ENCODE measurements at regions not wholly inside any gene's neighbourhood (a gene's known extent, or its start where the extent isn't known, plus 50 kb on each side); places are given as distances from the start of the nearest gene placed in this dataset.
A peak's percentile ranks its signal among the peaks of the same experiment; 100 is the strongest.

DNA sequence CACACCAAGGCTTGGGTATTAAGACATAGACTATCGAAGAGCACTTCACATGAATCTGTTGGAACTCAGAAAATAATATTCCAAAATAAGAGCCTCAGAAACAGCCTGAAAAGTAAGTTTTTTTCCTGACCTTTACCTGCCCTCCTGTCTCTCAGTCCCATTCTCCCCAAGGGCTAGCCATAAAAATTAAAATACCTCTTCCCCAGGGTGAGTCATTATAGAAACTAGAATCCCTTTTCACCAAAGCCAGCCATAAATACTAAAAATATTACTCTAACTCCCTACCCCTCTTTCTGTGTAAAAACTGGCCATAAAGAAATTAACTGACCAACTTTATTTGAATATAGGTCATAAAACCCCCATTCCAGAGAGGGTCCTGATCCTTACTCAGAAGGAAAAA is 87.9 kb upstream of the TMEM106B start:
- 81% methylated on average over 1 of the region's 1 CpG for WGBS
- H3K4me1 ChIP-seq (ENCODE audit: control insufficient read depth, insufficient read depth, low read depth, low read length) = no peaks in the 10 kb centered on the region
- no peak overlapping the region for H2AFZ ChIP-seq (ENCODE audit: low read depth, low read length)
- no peaks in the 10 kb centered on the region for H3K36me3 ChIP-seq (ENCODE audit: control insufficient read depth in 1 of 2, insufficient read depth in 2 of 2, low read depth in 1 of 2, low read length in 2 of 2)
- no peak overlapping the region for H3K4me2 ChIP-seq (ENCODE audit: low read length, poor library complexity, severe bottlenecking)
- H2BK15ac ChIP-seq (ENCODE audit: low read depth, poor library complexity, severe bottlenecking) = no peak overlapping the region
- H3K23ac ChIP-seq (ENCODE audit: low read length in 2 of 2) = no peak overlapping the region
- no peak overlapping the region for H3K27ac ChIP-seq (ENCODE audit: low read length, poor library complexity, severe bottlenecking)
- H3K79me1 ChIP-seq (replicated peaks; ENCODE audit: low read length, poor library complexity, severe bottlenecking) = no peaks in the 10 kb centered on the region
- no peak for DNase-seq
- H2BK5ac ChIP-seq (ENCODE audit: low read depth, low read length, poor library complexity, severe bottlenecking) = no peak overlapping the region
- H3K9ac ChIP-seq (ENCODE audit: low read length) = no peak overlapping the region
- no peaks in the 10 kb centered on the region for H3K9me3 ChIP-seq (ENCODE audit: control insufficient read depth, low read length)
- no peak overlapping the region for H3K4ac ChIP-seq (ENCODE audit: low read depth in 1 of 2, low read length in 2 of 2)
- H2BK120ac ChIP-seq (ENCODE audit: low read depth, low read length) = no peak overlapping the region
- H4K91ac ChIP-seq (ENCODE audit: low read length) = no peak overlapping the region
- no peak overlapping the region for H2BK12ac ChIP-seq (ENCODE audit: low read length in 2 of 2)
- H3K27me3 ChIP-seq (ENCODE audit: control insufficient read depth in 1 of 2, insufficient read depth in 1 of 2, low read length in 2 of 2) = no peaks in the 10 kb centered on the region
- H4K8ac ChIP-seq (ENCODE audit: low read length) = no peak overlapping the region
- no peak overlapping the region for H3K14ac ChIP-seq (ENCODE audit: low read length in 2 of 2)
- no peak overlapping the region for H2AK5ac ChIP-seq (ENCODE audit: low read length, severe bottlenecking)
- H3K4me3 ChIP-seq (ENCODE audit: insufficient read depth in 1 of 2, low read depth in 1 of 2, low read length in 2 of 2) = no peak overlapping the region
- no peak overlapping the region for H3K18ac ChIP-seq (ENCODE audit: low read depth in 1 of 2, low read length in 2 of 2)

DNA sequence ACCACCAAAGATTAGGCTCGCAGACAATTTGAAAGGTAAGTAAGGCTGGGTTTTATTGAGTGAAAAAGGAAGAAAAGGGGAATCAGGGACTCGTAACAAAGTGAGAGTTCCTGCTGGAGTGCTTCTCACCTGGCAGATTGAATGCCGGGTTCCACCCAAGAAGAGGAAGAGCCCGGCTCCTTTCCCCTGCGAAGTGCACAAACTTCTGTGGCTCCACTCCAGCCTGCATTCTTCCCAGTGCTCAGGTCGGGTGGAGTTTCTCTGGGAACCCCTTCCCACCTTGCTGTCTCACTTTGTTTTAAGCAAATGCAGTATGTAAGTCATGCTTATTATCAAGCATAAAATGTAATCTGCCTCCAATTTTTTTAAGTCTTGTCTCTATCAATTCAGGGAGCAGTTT is 87.1 kb upstream of the TMEM106B start:
- Histone ChIP-seq H3K4me3 (ENCODE audit: insufficient read depth in 1 of 2, low read depth in 1 of 2, low read length in 2 of 2) (no peak overlapping the region), H3K23ac (ENCODE audit: low read length in 2 of 2) (no peak overlapping the region), H3K14ac (ENCODE audit: low read length in 2 of 2) (no peak overlapping the region), H3K4ac (ENCODE audit: low read depth in 1 of 2, low read length in 2 of 2) (no peak overlapping the region), H3K27ac (ENCODE audit: low read length, poor library complexity, severe bottlenecking) (no peak overlapping the region), H3K79me1 (replicated peaks; ENCODE audit: low read length, poor library complexity, severe bottlenecking) (no peaks in the 10 kb centered on the region), H2BK5ac (ENCODE audit: low read depth, low read length, poor library complexity, severe bottlenecking) (no peak overlapping the region), H3K18ac (ENCODE audit: low read depth in 1 of 2, low read length in 2 of 2) (no peak overlapping the region), H3K4me2 (ENCODE audit: low read length, poor library complexity, severe bottlenecking) (no peak overlapping the region), H3K27me3 (ENCODE audit: control insufficient read depth in 1 of 2, insufficient read depth in 1 of 2, low read length in 2 of 2) (no peaks in the 10 kb centered on the region), H3K36me3 (ENCODE audit: control insufficient read depth in 1 of 2, insufficient read depth in 2 of 2, low read depth in 1 of 2, low read length in 2 of 2) (no peaks in the 10 kb centered on the region), H2BK15ac (ENCODE audit: low read depth, poor library complexity, severe bottlenecking) (no peak overlapping the region), H2AK5ac (ENCODE audit: low read length, severe bottlenecking) (no peak overlapping the region), H4K8ac (ENCODE audit: low read length) (no peak overlapping the region), H3K9me3 (ENCODE audit: control insufficient read depth, low read length) (no peaks in the 10 kb centered on the region), H3K4me1 (ENCODE audit: control insufficient read depth, insufficient read depth, low read depth, low read length) (no peaks in the 10 kb centered on the region), H3K9ac (ENCODE audit: low read length) (no peak overlapping the region), H2BK12ac (ENCODE audit: low read length in 2 of 2) (no peak overlapping the region), H2BK120ac (ENCODE audit: low read depth, low read length) (no peak overlapping the region), H2AFZ (ENCODE audit: low read depth, low read length) (no peak overlapping the region), H4K91ac (ENCODE audit: low read length) (no peak overlapping the region)
- WGBS = 82% methylated on average over 5 of the region's 6 CpGs
- DNase-seq = no peak

DNA sequence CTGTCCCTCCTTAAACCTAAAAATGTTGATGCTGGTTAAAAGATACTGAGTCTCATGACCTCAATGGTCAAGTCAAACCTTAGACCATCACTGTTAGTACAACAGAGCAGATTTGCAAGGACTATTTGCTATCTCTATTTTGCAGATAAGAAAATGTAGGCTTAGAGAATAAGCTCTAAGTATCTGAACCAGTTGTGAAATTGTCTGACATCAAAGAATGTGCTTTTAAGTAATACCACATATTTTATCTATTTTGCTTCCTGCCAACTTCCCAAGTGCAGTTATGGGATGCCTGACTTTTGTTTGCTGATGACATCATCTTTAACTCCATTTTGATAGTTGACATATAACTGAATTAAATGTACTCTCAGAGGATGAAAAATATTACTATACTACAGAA is 83.6 kb upstream of the TMEM106B start:
- H3K27ac ChIP-seq (ENCODE audit: low read length, poor library complexity, severe bottlenecking) = no peak overlapping the region

DNA sequence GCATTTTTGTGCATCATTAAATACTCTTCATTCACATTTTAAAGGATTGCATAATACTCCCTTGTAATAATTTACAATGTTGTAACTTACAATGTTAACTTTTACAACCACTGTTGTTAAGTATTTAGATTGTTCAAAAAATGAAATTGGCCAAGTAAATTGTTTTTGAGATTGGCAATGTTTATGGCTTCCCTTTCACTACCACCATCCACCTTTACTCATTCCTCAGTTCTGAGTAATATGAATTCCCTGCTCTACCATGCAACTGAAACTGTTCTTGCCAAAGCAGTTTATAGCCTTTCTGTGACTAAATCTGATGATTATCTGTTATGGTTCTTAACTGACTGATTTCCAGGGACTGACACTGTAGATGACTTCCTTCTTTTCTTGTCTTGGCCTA is 80.5 kb upstream of the TMEM106B start:
- Histone ChIP-seq H3K4me3 (ENCODE audit: insufficient read depth in 1 of 2, low read depth in 1 of 2, low read length in 2 of 2) (no peak overlapping the region), H2BK5ac (ENCODE audit: low read depth, low read length, poor library complexity, severe bottlenecking) (no peak overlapping the region), H3K14ac (ENCODE audit: low read length in 2 of 2) (no peak overlapping the region), H2BK12ac (ENCODE audit: low read length in 2 of 2) (no peak overlapping the region), H3K9me3 (ENCODE audit: control insufficient read depth, low read length) (peaks cover 2% of the 10 kb centered on the region), H3K4ac (ENCODE audit: low read depth in 1 of 2, low read length in 2 of 2) (no peak overlapping the region), H3K9ac (ENCODE audit: low read length) (no peak overlapping the region), H3K36me3 (ENCODE audit: control insufficient read depth in 1 of 2, insufficient read depth in 2 of 2, low read depth in 1 of 2, low read length in 2 of 2) (no peaks in the 10 kb centered on the region), H3K4me1 (ENCODE audit: control insufficient read depth, insufficient read depth, low read depth, low read length) (no peaks in the 10 kb centered on the region), H4K8ac (ENCODE audit: low read length) (no peak overlapping the region), H3K4me2 (ENCODE audit: low read length, poor library complexity, severe bottlenecking) (no peak overlapping the region), H2BK120ac (ENCODE audit: low read depth, low read length) (no peak overlapping the region), H2AK5ac (ENCODE audit: low read length, severe bottlenecking) (no peak overlapping the region), H3K18ac (ENCODE audit: low read depth in 1 of 2, low read length in 2 of 2) (no peak overlapping the region), H4K91ac (ENCODE audit: low read length) (no peak overlapping the region), H3K79me1 (replicated peaks; ENCODE audit: low read length, poor library complexity, severe bottlenecking) (no peaks in the 10 kb centered on the region), H3K27me3 (ENCODE audit: control insufficient read depth in 1 of 2, insufficient read depth in 1 of 2, low read length in 2 of 2) (no peaks in the 10 kb centered on the region), H3K27ac (ENCODE audit: low read length, poor library complexity, severe bottlenecking) (peak overlapping the region; percentile 35), H2AFZ (ENCODE audit: low read depth, low read length) (no peak overlapping the region), H2BK15ac (ENCODE audit: low read depth, poor library complexity, severe bottlenecking) (no peak overlapping the region), H3K23ac (ENCODE audit: low read length in 2 of 2) (no peak overlapping the region)
- no peak for DNase-seq

More for the DNA sequence above, 83.6 kb upstream of the TMEM106B start:
- H2BK15ac ChIP-seq (ENCODE audit: low read depth, poor library complexity, severe bottlenecking) = no peak overlapping the region
- no peak overlapping the region for H3K4me3 ChIP-seq (ENCODE audit: insufficient read depth in 1 of 2, low read depth in 1 of 2, low read length in 2 of 2)
- no peak overlapping the region for H2AFZ ChIP-seq (ENCODE audit: low read depth, low read length)
- no peaks in the 10 kb centered on the region for H3K36me3 ChIP-seq (ENCODE audit: control insufficient read depth in 1 of 2, insufficient read depth in 2 of 2, low read depth in 1 of 2, low read length in 2 of 2)
- H2AK5ac ChIP-seq (ENCODE audit: low read length, severe bottlenecking) = no peak overlapping the region
- H3K14ac ChIP-seq (ENCODE audit: low read length in 2 of 2) = no peak overlapping the region
- no peak overlapping the region for H3K9ac ChIP-seq (ENCODE audit: low read length)
- no peaks in the 10 kb centered on the region for H3K27me3 ChIP-seq (ENCODE audit: control insufficient read depth in 1 of 2, insufficient read depth in 1 of 2, low read length in 2 of 2)
- no peak overlapping the region for H4K8ac ChIP-seq (ENCODE audit: low read length)
- no peak overlapping the region for H4K91ac ChIP-seq (ENCODE audit: low read length)
- H2BK120ac ChIP-seq (ENCODE audit: low read depth, low read length) = no peak overlapping the region
- no peak overlapping the region for H3K18ac ChIP-seq (ENCODE audit: low read depth in 1 of 2, low read length in 2 of 2)
- no peaks in the 10 kb centered on the region for H3K9me3 ChIP-seq (ENCODE audit: control insufficient read depth, low read length)
- no peak overlapping the region for H3K4me2 ChIP-seq (ENCODE audit: low read length, poor library complexity, severe bottlenecking)
- H2BK5ac ChIP-seq (ENCODE audit: low read depth, low read length, poor library complexity, severe bottlenecking) = no peak overlapping the region
- H3K79me1 ChIP-seq (replicated peaks; ENCODE audit: low read length, poor library complexity, severe bottlenecking) = no peaks in the 10 kb centered on the region
- no peak overlapping the region for H2BK12ac ChIP-seq (ENCODE audit: low read length in 2 of 2)
- H3K4me1 ChIP-seq (ENCODE audit: control insufficient read depth, insufficient read depth, low read depth, low read length) = no peaks in the 10 kb centered on the region
- DNase-seq = no peak
- no peak overlapping the region for H3K4ac ChIP-seq (ENCODE audit: low read depth in 1 of 2, low read length in 2 of 2)
- no peak overlapping the region for H3K23ac ChIP-seq (ENCODE audit: low read length in 2 of 2)

Data from mesenchymal stem cell (in vitro differentiated cells and primary cell).